ENCODE measurements at regions not wholly inside any gene's neighbourhood (a gene's known extent, or its start where the extent isn't known, plus 50 kb on each side); places are given as distances from the start of the nearest gene placed in this dataset.

GRCh38 chr4:123568936-123569335, 172.3 kb downstream of the SPRY1 start:
- Histone ChIP-seq H3K27ac (no peak overlapping the region), H3K4me3 (no peak overlapping the region)
- no peak for DNase-seq (ENCODE audit: low spot score)
- no peak for TF ChIP-seq CTCF (IDR thresholded peaks at IDR 0.05)

- DNase-seq (ENCODE audit: low spot score), result no peak
- no peak overlapping the region for H3K27ac ChIP-seq
These were observed 172.9 kb downstream of the SPRY1 start for GRCh38 chr4:123569541-123569940.

GRCh38 chr4:123573866-123574508, 177.4 kb downstream of the SPRY1 start:
- no peak for TF ChIP-seq CTCF (IDR thresholded peaks at IDR 0.05)
- DNase-seq (ENCODE audit: low spot score), result no peak
- Histone ChIP-seq H3K27ac (no peak overlapping the region), H3K4me3 (no peak overlapping the region)

More at GRCh38 chr4:123569541-123569940, 172.9 kb downstream of the SPRY1 start:
- no peak for TF ChIP-seq CTCF (IDR thresholded peaks at IDR 0.05)
- H3K4me3 ChIP-seq, result no peak overlapping the region

- Histone ChIP-seq H3K4me3 (no peak overlapping the region), H3K27ac (no peak overlapping the region)
- no peak for TF ChIP-seq CTCF (IDR thresholded peaks at IDR 0.05)
- no peak for DNase-seq (ENCODE audit: low spot score)
These were observed 178.7 kb downstream of the SPRY1 start for GRCh38 chr4:123575291-123575690.

- no peak overlapping the region for H3K27ac ChIP-seq
- no peak for DNase-seq (ENCODE audit: low spot score)
- TF ChIP-seq CTCF (IDR thresholded peaks at IDR 0.05), result no peak
These were observed 180.8 kb downstream of the SPRY1 start for GRCh38 chr4:123577225-123577906.

GRCh38 chr4:123578276-123579029, 181.9 kb downstream of the SPRY1 start:
- no peak overlapping the region for H3K4me3 ChIP-seq
- H3K27ac ChIP-seq, result no peak overlapping the region
- DNase-seq (ENCODE audit: low spot score), result no peak
- TF ChIP-seq CTCF (IDR thresholded peaks at IDR 0.05), result no peak

More at GRCh38 chr4:123577225-123577906, 180.8 kb downstream of the SPRY1 start:
- H3K4me3 ChIP-seq, result no peak overlapping the region

Data from coronary artery (tissue), 2 donors.